PC-9 (cell line): ENCODE measurements at regions not wholly inside any gene's neighbourhood (a gene's known extent, or its start where the extent isn't known, plus 50 kb on each side); places are given as distances from the start of the nearest gene placed in this dataset.

ENCODE experiments used
- EZH2 ChIP-seq: fragments of 200-600 bp; sonication (generic); IDR thresholded peaks from 2 replicates; pipeline ENCODE4 v1.8.0; 2017; ENCODE audit warnings: antibody characterized with exemption, low read depth
- TF ChIP-seq, protein P1 (sequence below): fragments of 200-600 bp; sonication (generic); conservative IDR thresholded peaks from 2 replicates; pipeline ENCODE4 v1.6.1; 2017; ENCODE audit warnings: mixed run types, antibody characterized with exemption, mild to moderate bottlenecking, moderate library complexity

GRCh38 chr1:168638884-168639283 lies 62.5 kb downstream of the XCL1 start:
- TF ChIP-seq, protein P1, sequence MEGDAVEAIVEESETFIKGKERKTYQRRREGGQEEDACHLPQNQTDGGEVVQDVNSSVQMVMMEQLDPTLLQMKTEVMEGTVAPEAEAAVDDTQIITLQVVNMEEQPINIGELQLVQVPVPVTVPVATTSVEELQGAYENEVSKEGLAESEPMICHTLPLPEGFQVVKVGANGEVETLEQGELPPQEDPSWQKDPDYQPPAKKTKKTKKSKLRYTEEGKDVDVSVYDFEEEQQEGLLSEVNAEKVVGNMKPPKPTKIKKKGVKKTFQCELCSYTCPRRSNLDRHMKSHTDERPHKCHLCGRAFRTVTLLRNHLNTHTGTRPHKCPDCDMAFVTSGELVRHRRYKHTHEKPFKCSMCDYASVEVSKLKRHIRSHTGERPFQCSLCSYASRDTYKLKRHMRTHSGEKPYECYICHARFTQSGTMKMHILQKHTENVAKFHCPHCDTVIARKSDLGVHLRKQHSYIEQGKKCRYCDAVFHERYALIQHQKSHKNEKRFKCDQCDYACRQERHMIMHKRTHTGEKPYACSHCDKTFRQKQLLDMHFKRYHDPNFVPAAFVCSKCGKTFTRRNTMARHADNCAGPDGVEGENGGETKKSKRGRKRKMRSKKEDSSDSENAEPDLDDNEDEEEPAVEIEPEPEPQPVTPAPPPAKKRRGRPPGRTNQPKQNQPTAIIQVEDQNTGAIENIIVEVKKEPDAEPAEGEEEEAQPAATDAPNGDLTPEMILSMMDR = no peak
- no peak for TF ChIP-seq EZH2
